ENCODE measurements at regions not wholly inside any gene's neighbourhood (a gene's known extent, or its start where the extent isn't known, plus 50 kb on each side); places are given as distances from the start of the nearest gene placed in this dataset.

- ChIA-PET CTCF (no interaction called here), POLR2A (no interaction called here)
- ATAC-seq (replicated peaks in 1 of 4) (no peak), DNase-seq (no peak)
- Histone ChIP-seq H3K36me3 (ENCODE audit: control insufficient read depth in 2 of 2, extremely low read depth in 1 of 2, insufficient read depth in 1 of 2, low read length in 1 of 2) (no peaks in the 10 kb centered on the region), H3K9me3 (no peaks in the 10 kb centered on the region), H3K27me3 (replicated peaks in 1 of 2; ENCODE audit: control insufficient read depth in 2 of 2, extremely low read depth in 1 of 2, insufficient read depth in 2 of 2, low read length in 1 of 2) (no peaks in the 10 kb centered on the region), H3K4me1 (ENCODE audit: control insufficient read depth in 1 of 2, extremely low read depth in 1 of 2, insufficient read depth in 2 of 2, low read length in 2 of 2) (no peaks in the 10 kb centered on the region), H3K27ac (ENCODE audit: low read length) (no peak overlapping the region), H3K4me3 (ENCODE audit: control insufficient read depth in 1 of 2, extremely low read depth in 1 of 2, low read length in 1 of 2) (no peak overlapping the region)
- Mint-ChIP-seq H3K9me3 (no peaks in the 10 kb centered on the region), H3K36me3 (no peaks in the 10 kb centered on the region), H3K4me1 (peaks cover 0 to 9% (median 0%) of the 10 kb centered on the region in 3 donors), H3K27me3 (peaks cover 0 to 16% of the 10 kb centered on the region in 2 donors), H3K4me3 (no peak overlapping the region), H3K27ac (no peak overlapping the region)
- WGBS (ENCODE audit: insufficient coverage) = 20% methylated on average over 1 of the region's 2 CpGs
Observed at GRCh38 chr6:139977887-139978332, 603.5 kb upstream of the CITED2 start.

DNA sequence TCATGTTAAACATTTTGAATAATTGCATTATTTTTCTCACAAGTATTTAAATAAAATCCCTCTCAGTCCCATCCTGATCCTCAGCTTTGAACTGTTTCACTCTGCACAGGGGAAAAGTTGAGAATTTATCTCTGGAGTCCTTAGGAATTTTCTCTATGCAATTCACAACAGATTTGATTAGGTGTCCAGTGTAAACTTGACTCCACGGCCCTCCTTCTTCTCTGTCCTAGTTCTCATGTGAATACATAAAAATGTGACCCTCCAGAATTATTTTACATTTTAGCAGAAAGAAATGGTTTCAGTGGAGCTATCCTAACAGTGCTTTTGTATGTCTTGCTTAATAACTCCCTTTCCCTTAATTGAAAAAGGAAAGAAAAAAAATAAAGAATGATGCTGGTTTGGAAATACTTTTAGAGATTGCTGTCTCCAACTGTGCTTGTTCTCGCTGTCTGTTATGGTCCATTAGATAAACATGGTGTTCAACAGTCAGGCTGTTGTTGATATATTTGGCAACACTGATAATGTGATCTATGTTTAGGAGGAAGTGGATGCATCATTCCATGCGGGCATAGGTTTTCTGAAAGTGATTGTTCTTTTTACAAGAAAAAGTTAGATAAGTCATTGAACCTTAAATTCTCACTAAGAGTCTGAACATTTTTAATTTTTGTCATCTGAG, 599.4 kb upstream of the CITED2 start:
- no peak overlapping the region for H3K27ac Mint-ChIP-seq
- DNase-seq (no peak), ATAC-seq (replicated peaks in 1 of 4) (no peak)
- H3K4me3 Mint-ChIP-seq = no peak overlapping the region
- WGBS (ENCODE audit: insufficient coverage) = 89% methylated on average over 1 of the region's 3 CpGs
- CTCF ChIA-PET = no interaction called here
- no peak overlapping the region for H3K27ac ChIP-seq (ENCODE audit: low read length)
- no peaks in the 10 kb centered on the region for H3K4me1 ChIP-seq (ENCODE audit: control insufficient read depth in 1 of 2, extremely low read depth in 1 of 2, insufficient read depth in 2 of 2, low read length in 2 of 2)
- no peaks in the 10 kb centered on the region for H3K9me3 Mint-ChIP-seq
- no peaks in the 10 kb centered on the region for H3K4me1 Mint-ChIP-seq
- H3K9me3 ChIP-seq = no peaks in the 10 kb centered on the region
- H3K36me3 ChIP-seq (ENCODE audit: control insufficient read depth in 2 of 2, extremely low read depth in 1 of 2, insufficient read depth in 1 of 2, low read length in 1 of 2) = no peaks in the 10 kb centered on the region
- no peaks in the 10 kb centered on the region for H3K27me3 ChIP-seq (replicated peaks in 1 of 2; ENCODE audit: control insufficient read depth in 2 of 2, extremely low read depth in 1 of 2, insufficient read depth in 2 of 2, low read length in 1 of 2)
- POLR2A ChIA-PET = no interaction called here
- H3K27me3 Mint-ChIP-seq = peaks cover 2 to 16% of the 10 kb centered on the region in 2 donors
- no peaks in the 10 kb centered on the region for H3K36me3 Mint-ChIP-seq
- H3K4me3 ChIP-seq (ENCODE audit: control insufficient read depth in 1 of 2, extremely low read depth in 1 of 2, low read length in 1 of 2) = no peak overlapping the region

- ATAC-seq (replicated peaks in 1 of 4) (no peak), DNase-seq (no peak)
- H3K4me1 Mint-ChIP-seq = no peaks in the 10 kb centered on the region
- no peak overlapping the region for H3K4me3 Mint-ChIP-seq
- ChIA-PET CTCF (no interaction called here), POLR2A (no interaction called here)
- no peaks in the 10 kb centered on the region for H3K9me3 Mint-ChIP-seq
- no peaks in the 10 kb centered on the region for H3K27me3 ChIP-seq (replicated peaks in 1 of 2; ENCODE audit: control insufficient read depth in 2 of 2, extremely low read depth in 1 of 2, insufficient read depth in 2 of 2, low read length in 1 of 2)
- H3K27ac Mint-ChIP-seq = no peak overlapping the region
- H3K27me3 Mint-ChIP-seq = peaks cover 2 to 12% of the 10 kb centered on the region in 2 donors
- WGBS (ENCODE audit: insufficient coverage) = 80% methylated on average over 1 of the region's 2 CpGs
- no peaks in the 10 kb centered on the region for H3K9me3 ChIP-seq
- H3K36me3 Mint-ChIP-seq = no peaks in the 10 kb centered on the region
- no peaks in the 10 kb centered on the region for H3K4me1 ChIP-seq (ENCODE audit: control insufficient read depth in 1 of 2, extremely low read depth in 1 of 2, insufficient read depth in 2 of 2, low read length in 2 of 2)
- no peak overlapping the region for H3K27ac ChIP-seq (ENCODE audit: low read length)
- no peaks in the 10 kb centered on the region for H3K36me3 ChIP-seq (ENCODE audit: control insufficient read depth in 2 of 2, extremely low read depth in 1 of 2, insufficient read depth in 1 of 2, low read length in 1 of 2)
- H3K4me3 ChIP-seq (ENCODE audit: control insufficient read depth in 1 of 2, extremely low read depth in 1 of 2, low read length in 1 of 2) = no peak overlapping the region
Observed at GRCh38 chr6:139972116-139972515, 597.7 kb upstream of the CITED2 start.

- peaks cover 2 to 8% of the 10 kb centered on the region in 2 donors for H3K27me3 Mint-ChIP-seq
- no peaks in the 10 kb centered on the region for H3K4me1 ChIP-seq (ENCODE audit: control insufficient read depth in 1 of 2, extremely low read depth in 1 of 2, insufficient read depth in 2 of 2, low read length in 2 of 2)
- no peaks in the 10 kb centered on the region for H3K36me3 ChIP-seq (ENCODE audit: control insufficient read depth in 2 of 2, extremely low read depth in 1 of 2, insufficient read depth in 1 of 2, low read length in 1 of 2)
- no peak overlapping the region for H3K27ac ChIP-seq (ENCODE audit: low read length)
- ATAC-seq (replicated peaks in 1 of 4) (no peak), DNase-seq (no peak)
- no peak overlapping the region for H3K27ac Mint-ChIP-seq
- ChIA-PET CTCF (no interaction called here), POLR2A (no interaction called here)
- H3K27me3 ChIP-seq (replicated peaks in 1 of 2; ENCODE audit: control insufficient read depth in 2 of 2, extremely low read depth in 1 of 2, insufficient read depth in 2 of 2, low read length in 1 of 2) = no peaks in the 10 kb centered on the region
- H3K36me3 Mint-ChIP-seq = no peaks in the 10 kb centered on the region
- WGBS (ENCODE audit: insufficient coverage) = 100% methylated on average over 1 of the region's 1 CpG
- no peaks in the 10 kb centered on the region for H3K9me3 Mint-ChIP-seq
- no peaks in the 10 kb centered on the region for H3K4me1 Mint-ChIP-seq
- no peak overlapping the region for H3K4me3 ChIP-seq (ENCODE audit: control insufficient read depth in 1 of 2, extremely low read depth in 1 of 2, low read length in 1 of 2)
- no peak overlapping the region for H3K4me3 Mint-ChIP-seq
- H3K9me3 ChIP-seq = no peaks in the 10 kb centered on the region
Observed at GRCh38 chr6:139970591-139970991, 596.1 kb upstream of the CITED2 start.

DNA sequence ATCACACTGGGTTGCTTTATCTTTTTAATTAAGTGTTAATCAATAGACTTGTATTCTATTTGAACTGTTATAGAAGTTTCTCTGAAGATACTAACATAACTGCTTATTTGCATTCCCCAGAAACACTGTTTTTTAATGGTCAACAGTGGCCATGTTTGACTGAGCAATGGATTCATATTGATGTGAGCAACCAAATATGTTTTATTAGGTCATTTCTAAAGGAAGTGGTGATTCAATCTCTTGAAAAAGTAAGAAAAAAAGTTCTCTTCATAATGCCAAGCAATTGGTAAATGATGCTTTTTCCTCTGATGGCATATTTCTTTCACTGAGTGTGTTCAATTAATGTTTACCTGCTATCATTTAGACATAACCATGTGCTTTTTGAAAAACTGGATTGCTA, 593.0 kb upstream of the CITED2 start:
- no peak for ATAC-seq (replicated peaks in 1 of 4)
- Histone ChIP-seq H3K27me3 (replicated peaks in 1 of 2; ENCODE audit: control insufficient read depth in 2 of 2, extremely low read depth in 1 of 2, insufficient read depth in 2 of 2, low read length in 1 of 2) (no peaks in the 10 kb centered on the region), H3K27ac (ENCODE audit: low read length) (no peak overlapping the region), H3K9me3 (no peaks in the 10 kb centered on the region), H3K4me1 (ENCODE audit: control insufficient read depth in 1 of 2, extremely low read depth in 1 of 2, insufficient read depth in 2 of 2, low read length in 2 of 2) (no peaks in the 10 kb centered on the region), H3K36me3 (ENCODE audit: control insufficient read depth in 2 of 2, extremely low read depth in 1 of 2, insufficient read depth in 1 of 2, low read length in 1 of 2) (no peaks in the 10 kb centered on the region), H3K4me3 (ENCODE audit: control insufficient read depth in 1 of 2, extremely low read depth in 1 of 2, low read length in 1 of 2) (no peak overlapping the region)
- Mint-ChIP-seq H3K4me3 (no peak overlapping the region), H3K4me1 (no peaks in the 10 kb centered on the region), H3K36me3 (no peaks in the 10 kb centered on the region), H3K9me3 (no peaks in the 10 kb centered on the region), H3K27me3 (peaks cover 2 to 4% of the 10 kb centered on the region in 2 donors), H3K27ac (no peak overlapping the region)
- DNase-seq = no peak
- ChIA-PET CTCF (no interaction called here), POLR2A (no interaction called here)

DNA sequence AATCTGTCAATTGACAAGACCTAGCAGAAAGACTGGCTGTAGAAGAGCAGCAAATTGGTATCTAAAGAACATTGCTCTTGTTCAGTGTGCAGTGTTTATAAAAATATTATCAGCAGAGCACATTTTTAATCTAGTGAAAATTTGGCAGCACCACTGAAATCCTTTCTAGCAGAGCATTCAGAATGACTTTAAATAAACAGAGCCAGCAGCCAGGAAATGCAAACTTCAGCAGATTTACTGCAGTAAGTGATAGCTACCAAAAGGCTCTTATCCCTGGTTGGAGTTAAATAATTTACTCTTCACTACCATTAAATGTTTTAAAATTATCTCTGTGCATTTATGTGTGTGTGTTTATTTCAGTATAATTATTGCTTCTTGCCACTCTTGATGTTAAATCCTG, 590.9 kb upstream of the CITED2 start:
- DNase-seq = no peak
- POLR2A ChIA-PET = no interaction called here
- peaks cover under 1 to 4% of the 10 kb centered on the region in 2 donors for H3K27me3 Mint-ChIP-seq
- H3K9me3 Mint-ChIP-seq = no peaks in the 10 kb centered on the region
- Histone ChIP-seq H3K27ac (ENCODE audit: low read length) (no peak overlapping the region), H3K9me3 (no peaks in the 10 kb centered on the region), H3K27me3 (replicated peaks in 1 of 2; ENCODE audit: control insufficient read depth in 2 of 2, extremely low read depth in 1 of 2, insufficient read depth in 2 of 2, low read length in 1 of 2) (no peaks in the 10 kb centered on the region), H3K4me1 (ENCODE audit: control insufficient read depth in 1 of 2, extremely low read depth in 1 of 2, insufficient read depth in 2 of 2, low read length in 2 of 2) (no peaks in the 10 kb centered on the region), H3K4me3 (ENCODE audit: control insufficient read depth in 1 of 2, extremely low read depth in 1 of 2, low read length in 1 of 2) (no peak overlapping the region), H3K36me3 (ENCODE audit: control insufficient read depth in 2 of 2, extremely low read depth in 1 of 2, insufficient read depth in 1 of 2, low read length in 1 of 2) (no peaks in the 10 kb centered on the region)
- no peak for ATAC-seq (replicated peaks in 1 of 4)
- H3K36me3 Mint-ChIP-seq = no peaks in the 10 kb centered on the region
- no peak overlapping the region for H3K27ac Mint-ChIP-seq
- H3K4me1 Mint-ChIP-seq = no peaks in the 10 kb centered on the region
- no peak overlapping the region for H3K4me3 Mint-ChIP-seq
- CTCF ChIA-PET = no interaction called here

DNA sequence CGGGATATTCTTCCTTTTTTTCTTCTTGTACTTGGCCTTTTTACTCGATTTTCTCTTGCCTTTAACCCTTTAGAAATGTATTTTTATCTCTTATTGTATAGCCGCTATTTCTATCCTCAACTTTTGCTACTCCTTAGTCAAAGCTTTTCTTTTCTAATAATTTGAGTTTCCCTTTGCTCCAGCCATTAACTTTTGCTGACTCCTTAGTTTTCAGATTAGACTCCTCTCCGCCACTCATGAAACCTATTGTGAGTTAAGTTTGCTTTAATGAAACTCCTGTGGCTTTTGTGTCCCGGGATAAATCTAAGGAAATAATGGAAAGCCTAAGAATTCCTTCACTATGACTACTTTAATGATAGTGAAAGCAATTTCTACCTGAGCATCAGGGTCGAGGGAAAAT, 590.3 kb upstream of the CITED2 start:
- no peaks in the 10 kb centered on the region for H3K9me3 Mint-ChIP-seq
- no peaks in the 10 kb centered on the region for H3K4me1 Mint-ChIP-seq
- WGBS (ENCODE audit: insufficient coverage) = no CpG with 5 or more reads among the region's 6 CpGs
- H3K27ac Mint-ChIP-seq = no peak overlapping the region
- no peak for DNase-seq
- ChIA-PET POLR2A (no interaction called here), CTCF (no interaction called here)
- no peaks in the 10 kb centered on the region for H3K9me3 ChIP-seq
- H3K4me1 ChIP-seq (ENCODE audit: control insufficient read depth in 1 of 2, extremely low read depth in 1 of 2, insufficient read depth in 2 of 2, low read length in 2 of 2) = no peaks in the 10 kb centered on the region
- H3K27ac ChIP-seq (ENCODE audit: low read length) = no peak overlapping the region
- no peaks in the 10 kb centered on the region for H3K36me3 Mint-ChIP-seq
- ATAC-seq (replicated peaks in 1 of 4) = no peak
- no peaks in the 10 kb centered on the region for H3K27me3 ChIP-seq (replicated peaks in 1 of 2; ENCODE audit: control insufficient read depth in 2 of 2, extremely low read depth in 1 of 2, insufficient read depth in 2 of 2, low read length in 1 of 2)
- H3K4me3 ChIP-seq (ENCODE audit: control insufficient read depth in 1 of 2, extremely low read depth in 1 of 2, low read length in 1 of 2) = no peak overlapping the region
- no peak overlapping the region for H3K4me3 Mint-ChIP-seq
- H3K27me3 Mint-ChIP-seq = peaks cover 0 to 4% of the 10 kb centered on the region in 2 donors
- no peaks in the 10 kb centered on the region for H3K36me3 ChIP-seq (ENCODE audit: control insufficient read depth in 2 of 2, extremely low read depth in 1 of 2, insufficient read depth in 1 of 2, low read length in 1 of 2)

All from T-cell (primary cell).